ENCODE measurements at regions not wholly inside any gene's neighbourhood (a gene's known extent, or its start where the extent isn't known, plus 50 kb on each side); places are given as distances from the start of the nearest gene placed in this dataset.

DNA sequence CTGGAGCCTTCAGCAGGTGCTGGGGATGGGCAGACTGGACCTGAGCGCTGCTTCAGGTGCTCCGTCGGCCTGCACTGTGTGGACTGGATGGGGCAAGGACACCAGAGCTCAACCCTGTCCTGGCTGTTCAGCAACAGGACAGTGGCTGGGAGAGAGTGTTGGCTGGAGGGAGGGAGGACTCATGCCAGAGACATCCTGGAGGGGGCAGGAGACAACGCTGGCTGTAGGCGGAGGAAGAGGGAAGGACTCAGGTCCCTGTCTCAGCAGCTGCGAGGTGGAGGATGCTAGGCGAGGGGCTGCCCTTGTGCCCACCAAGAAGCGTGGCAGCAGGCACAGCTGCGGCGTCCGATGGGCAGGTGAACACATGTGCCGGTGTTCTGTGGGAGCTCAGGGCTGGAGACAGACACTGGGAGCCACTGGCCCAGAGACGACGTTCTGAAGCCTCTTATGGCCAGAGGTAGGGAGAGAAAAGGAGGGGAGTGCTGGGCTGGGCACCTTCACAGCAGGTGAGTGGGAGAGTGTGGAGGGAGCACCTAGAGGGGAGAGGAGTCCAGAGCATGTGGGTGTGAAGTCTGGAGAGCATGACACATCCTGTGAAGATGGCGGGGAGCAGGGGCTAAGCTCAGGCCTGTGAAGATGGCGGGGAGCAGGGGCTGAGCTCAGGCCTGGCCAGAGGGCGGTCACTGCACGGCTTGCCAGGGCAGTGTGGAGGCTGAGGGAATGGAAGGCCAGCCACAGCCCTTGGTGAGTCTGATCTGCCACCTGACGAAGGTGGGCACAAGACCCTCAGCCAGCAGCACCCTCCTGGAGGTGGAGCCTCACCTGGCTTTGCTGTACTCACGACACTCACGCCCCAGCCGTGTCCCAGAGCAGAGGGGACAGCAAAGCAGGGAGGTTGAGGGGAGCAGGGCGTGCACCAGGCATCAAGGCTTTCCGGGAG, 79.1 kb upstream of the FCN1 start:
- Histone ChIP-seq H3K27ac (no peak overlapping the region), H3K9me3 (ENCODE audit: low read depth) (no peaks in the 10 kb centered on the region), H3K36me3 (no peaks in the 10 kb centered on the region), H3K4me1 (ENCODE audit: low read depth) (no peaks in the 10 kb centered on the region), H3K4me3 (no peak overlapping the region), H3K27me3 (no peaks in the 10 kb centered on the region)
- no peak for DNase-seq (ENCODE audit: low read depth in 1 of 2, low spot score in 1 of 2)
- TF ChIP-seq, protein P1, sequence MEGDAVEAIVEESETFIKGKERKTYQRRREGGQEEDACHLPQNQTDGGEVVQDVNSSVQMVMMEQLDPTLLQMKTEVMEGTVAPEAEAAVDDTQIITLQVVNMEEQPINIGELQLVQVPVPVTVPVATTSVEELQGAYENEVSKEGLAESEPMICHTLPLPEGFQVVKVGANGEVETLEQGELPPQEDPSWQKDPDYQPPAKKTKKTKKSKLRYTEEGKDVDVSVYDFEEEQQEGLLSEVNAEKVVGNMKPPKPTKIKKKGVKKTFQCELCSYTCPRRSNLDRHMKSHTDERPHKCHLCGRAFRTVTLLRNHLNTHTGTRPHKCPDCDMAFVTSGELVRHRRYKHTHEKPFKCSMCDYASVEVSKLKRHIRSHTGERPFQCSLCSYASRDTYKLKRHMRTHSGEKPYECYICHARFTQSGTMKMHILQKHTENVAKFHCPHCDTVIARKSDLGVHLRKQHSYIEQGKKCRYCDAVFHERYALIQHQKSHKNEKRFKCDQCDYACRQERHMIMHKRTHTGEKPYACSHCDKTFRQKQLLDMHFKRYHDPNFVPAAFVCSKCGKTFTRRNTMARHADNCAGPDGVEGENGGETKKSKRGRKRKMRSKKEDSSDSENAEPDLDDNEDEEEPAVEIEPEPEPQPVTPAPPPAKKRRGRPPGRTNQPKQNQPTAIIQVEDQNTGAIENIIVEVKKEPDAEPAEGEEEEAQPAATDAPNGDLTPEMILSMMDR (IDR thresholded peaks at IDR 0.05; ENCODE audit: low read depth, low read length), result no peak

- TF ChIP-seq, protein P1 (IDR thresholded peaks at IDR 0.05; ENCODE audit: low read depth, low read length), result no peak
- Histone ChIP-seq H3K4me3 (no peak overlapping the region), H3K27me3 (no peaks in the 10 kb centered on the region), H3K4me1 (ENCODE audit: low read depth) (no peaks in the 10 kb centered on the region), H3K9me3 (ENCODE audit: low read depth) (no peaks in the 10 kb centered on the region), H3K36me3 (no peaks in the 10 kb centered on the region), H3K27ac (no peak overlapping the region)
- no peak for DNase-seq (ENCODE audit: low read depth in 1 of 2, low spot score in 1 of 2)
Measured at GRCh38 chr9:135000647-135001245, 83.0 kb upstream of the FCN1 start.

DNA sequence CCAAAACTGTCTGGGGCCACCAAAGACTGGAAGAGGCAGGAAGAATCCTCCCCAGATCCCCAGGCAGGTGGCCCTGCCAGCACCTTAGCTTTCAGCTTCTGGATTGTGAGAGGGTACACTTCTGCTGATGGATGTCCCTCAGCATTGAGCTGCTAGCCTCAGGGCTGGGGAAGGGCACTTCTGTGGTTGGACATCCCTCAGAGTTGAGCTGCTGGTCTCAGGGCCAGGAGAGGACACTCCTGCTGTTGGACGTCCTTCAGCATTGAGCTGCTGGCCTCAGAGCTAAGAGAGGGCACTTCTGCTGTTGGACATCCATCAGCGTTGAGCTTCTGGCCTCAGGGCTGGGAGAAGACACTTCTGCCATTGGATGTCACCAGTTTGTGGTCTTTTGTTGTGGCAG, 83.8 kb upstream of the FCN1 start:
- no peaks in the 10 kb centered on the region for H3K4me1 ChIP-seq (ENCODE audit: low read depth)
- no peaks in the 10 kb centered on the region for H3K36me3 ChIP-seq
- H3K4me3 ChIP-seq, result no peak overlapping the region
- H3K27ac ChIP-seq, result no peak overlapping the region
- TF ChIP-seq, protein P1 (IDR thresholded peaks at IDR 0.05; ENCODE audit: low read depth, low read length), result no peak
- no peak for DNase-seq (ENCODE audit: low read depth in 1 of 2, low spot score in 1 of 2)
- no peaks in the 10 kb centered on the region for H3K27me3 ChIP-seq
- no peaks in the 10 kb centered on the region for H3K9me3 ChIP-seq (ENCODE audit: low read depth)

GRCh38 chr9:135002336-135002735, 84.6 kb upstream of the FCN1 start:
- Histone ChIP-seq H3K4me3 (no peak overlapping the region), H3K36me3 (no peaks in the 10 kb centered on the region), H3K27me3 (no peaks in the 10 kb centered on the region), H3K4me1 (ENCODE audit: low read depth) (no peaks in the 10 kb centered on the region), H3K27ac (no peak overlapping the region), H3K9me3 (ENCODE audit: low read depth) (no peaks in the 10 kb centered on the region)
- TF ChIP-seq, protein P1 (IDR thresholded peaks at IDR 0.05; ENCODE audit: low read depth, low read length), result no peak
- no peak for DNase-seq (ENCODE audit: low read depth in 1 of 2, low spot score in 1 of 2)

GRCh38 chr9:135002802-135003201, 84.7 kb upstream of the OLFM1 start:
- Histone ChIP-seq H3K36me3 (no peaks in the 10 kb centered on the region), H3K27ac (no peak overlapping the region), H3K27me3 (no peaks in the 10 kb centered on the region), H3K4me3 (no peak overlapping the region), H3K4me1 (ENCODE audit: low read depth) (no peaks in the 10 kb centered on the region), H3K9me3 (ENCODE audit: low read depth) (no peaks in the 10 kb centered on the region)
- no peak for DNase-seq (ENCODE audit: low read depth in 1 of 2, low spot score in 1 of 2)
- TF ChIP-seq, protein P1 (IDR thresholded peaks at IDR 0.05; ENCODE audit: low read depth, low read length), result no peak
